ENCODE measurements at regions not wholly inside any gene's neighbourhood (a gene's known extent, or its start where the extent isn't known, plus 50 kb on each side); places are given as distances from the start of the nearest gene placed in this dataset.

- TF ChIP-seq CTCF (IDR thresholded peaks at IDR 0.05) (no peak), POLR2AphosphoS5 (IDR thresholded peaks at IDR 0.05) (no peak), POLR2A (IDR thresholded peaks at IDR 0.05) (no peak)
Measured at GRCh38 chr5:89545626-89546025, 662.6 kb upstream of the MEF2C start.
